OCI-LY1 (cell line): ENCODE measurements at regions not wholly inside any gene's neighbourhood (a gene's known extent, or its start where the extent isn't known, plus 50 kb on each side); places are given as distances from the start of the nearest gene placed in this dataset.

Source experiments
- H2AFZ ChIP-seq: fragments of 200-600 bp; sonication (generic), shearing (Covaris generic); 2 replicates; pipeline ENCODE4 v1.6.0; 2014; ENCODE audit warnings: antibody characterized with exemption, mild to moderate bottlenecking, low read length
- H3F3A ChIP-seq: fragments of 200-600 bp; sonication (generic), shearing (Covaris generic); 2 replicates; pipeline ENCODE4 v1.6.0; 2014; ENCODE audit warnings: mild to moderate bottlenecking, antibody characterized with exemption, low read length, moderate library complexity; ENCODE audit not compliant: insufficient read depth
- H3K27ac ChIP-seq: fragments of 200-600 bp; sonication (generic); 2 replicates; pipeline ENCODE4 v1.5.1; 2014; ENCODE audit warnings: low read length, mixed run types, mild to moderate bottlenecking, low read depth; ENCODE audit not compliant: poor library complexity, severe bottlenecking
- H3K27me3 ChIP-seq: fragments of 200-600 bp; sonication (generic); 2 replicates; pipeline ENCODE4 v1.6.0; 2014; ENCODE audit warnings: antibody characterized with exemption, mild to moderate bottlenecking, low read length, moderate library complexity; ENCODE audit not compliant: insufficient read depth
- H3K36me3 ChIP-seq: fragments of 200-600 bp; sonication (generic); 2 replicates; pipeline ENCODE4 v1.6.1; 2014; ENCODE audit warnings: mild to moderate bottlenecking, antibody characterized with exemption, low read length, moderate library complexity, mixed read lengths; ENCODE audit not compliant: insufficient read depth
- H3K4me1 ChIP-seq: fragments of 200-600 bp; sonication (generic); 2 replicates; pipeline ENCODE4 v1.5.1; 2014; ENCODE audit warnings: mild to moderate bottlenecking, low read length, moderate library complexity; ENCODE audit not compliant: insufficient read depth, severe bottlenecking
- H3K4me2 ChIP-seq: fragments of 200-600 bp; sonication (generic), shearing (Covaris generic); 2 replicates; pipeline ENCODE4 v1.6.1; 2014; ENCODE audit warnings: low read length
- H3K4me3 ChIP-seq: fragments of 200-600 bp; sonication (generic); 2 replicates; pipeline ENCODE4 v1.5.1; 2014; ENCODE audit warnings: low read length, low read depth, mild to moderate bottlenecking, mixed read lengths; ENCODE audit not compliant: poor library complexity, severe bottlenecking
- H3K79me2 ChIP-seq: fragments of 200-600 bp; shearing (Covaris generic); 2 replicates; pipeline ENCODE4 v1.6.1; 2016; ENCODE audit warnings: mixed run types, low read length, mixed read lengths; ENCODE audit not compliant: insufficient read depth
- H3K9ac ChIP-seq: fragments of 200-600 bp; sonication (generic), shearing (Covaris generic); 2 replicates; pipeline ENCODE4 v1.6.1; 2014; ENCODE audit warnings: mild to moderate bottlenecking, low read length, mixed read lengths
- H3K9me2 ChIP-seq: fragments of 200-600 bp; sonication (generic), shearing (Covaris generic); 2 replicates; pipeline ENCODE4 v1.6.1; 2014; ENCODE audit warnings: low read depth, mild to moderate bottlenecking, low read length, mixed read lengths
- H3K9me3 ChIP-seq: fragments of 200-600 bp; shearing (Covaris generic); 2 replicates; pipeline ENCODE4 v1.6.1; 2014; ENCODE audit warnings: low read length, mixed read lengths
- H4K20me1 ChIP-seq: fragments of 200-600 bp; sonication (generic), shearing (Covaris generic); 2 replicates; pipeline ENCODE4 v1.6.0; 2016; ENCODE audit warnings: mild to moderate bottlenecking, low read length; ENCODE audit not compliant: insufficient read depth
- CTCF ChIP-seq: fragments of 200-600 bp; sonication (generic), shearing (Covaris generic); IDR thresholded peaks from 2 replicates; pipeline ENCODE4 v1.5.1; 2017; ENCODE audit warnings: mild to moderate bottlenecking, antibody characterized with exemption, low read length, moderate library complexity, mixed read lengths
- EZH2 ChIP-seq: fragments of 200-600 bp; sonication (generic), shearing (Covaris generic); IDR thresholded peaks from 2 replicates; pipeline ENCODE4 v1.8.0; 2017; ENCODE audit warnings: borderline replicate concordance, mixed run types, mild to moderate bottlenecking, antibody characterized with exemption, low read length, moderate library complexity, mixed read lengths

GRCh38 chr10:2387261-2387660, 649.9 kb upstream of the ADARB2 start:
- no peaks in the 10 kb centered on the region for H3K27me3 ChIP-seq
- no peak for TF ChIP-seq EZH2
- no peak for TF ChIP-seq CTCF
- no peaks in the 10 kb centered on the region for H3K36me3 ChIP-seq
- no peaks in the 10 kb centered on the region for H3K9me3 ChIP-seq
- no peaks in the 10 kb centered on the region for H3F3A ChIP-seq
- no peak overlapping the region for H3K4me2 ChIP-seq
- no peaks in the 10 kb centered on the region for H3K4me1 ChIP-seq
- no peak overlapping the region for H3K27ac ChIP-seq
- no peak overlapping the region for H3K9ac ChIP-seq
- H3K4me3 ChIP-seq = no peak overlapping the region
- H2AFZ ChIP-seq = no peak overlapping the region
- no peaks in the 10 kb centered on the region for H3K9me2 ChIP-seq
- H3K79me2 ChIP-seq = no peaks in the 10 kb centered on the region
- H4K20me1 ChIP-seq = no peaks in the 10 kb centered on the region

GRCh38 chr10:2380218-2380617, 642.9 kb upstream of the ADARB2 start:
- Histone ChIP-seq H2AFZ (no peak overlapping the region), H3K36me3 (no peaks in the 10 kb centered on the region), H3K79me2 (no peaks in the 10 kb centered on the region), H3K4me3 (no peak overlapping the region), H4K20me1 (no peaks in the 10 kb centered on the region), H3F3A (no peaks in the 10 kb centered on the region), H3K4me2 (no peak overlapping the region), H3K9ac (no peak overlapping the region), H3K9me2 (no peaks in the 10 kb centered on the region), H3K9me3 (no peaks in the 10 kb centered on the region), H3K4me1 (no peaks in the 10 kb centered on the region), H3K27ac (no peak overlapping the region), H3K27me3 (no peaks in the 10 kb centered on the region)
- TF ChIP-seq EZH2 = no peak
- TF ChIP-seq CTCF = no peak

GRCh38 chr10:2367083-2367482, 629.8 kb upstream of the ADARB2 start:
- Histone ChIP-seq H3K4me1 (no peaks in the 10 kb centered on the region), H3K9ac (no peak overlapping the region), H3K36me3 (no peaks in the 10 kb centered on the region), H3F3A (no peaks in the 10 kb centered on the region), H2AFZ (no peak overlapping the region), H4K20me1 (no peaks in the 10 kb centered on the region), H3K27ac (no peak overlapping the region), H3K4me3 (no peak overlapping the region), H3K79me2 (no peaks in the 10 kb centered on the region), H3K9me2 (no peaks in the 10 kb centered on the region), H3K27me3 (no peaks in the 10 kb centered on the region), H3K9me3 (no peaks in the 10 kb centered on the region), H3K4me2 (no peak overlapping the region)
- TF ChIP-seq EZH2 (no peak), CTCF (no peak)
